Osteoblast (primary cell): ENCODE measurements at regions not wholly inside any gene's neighbourhood (a gene's known extent, or its start where the extent isn't known, plus 50 kb on each side); places are given as distances from the start of the nearest gene placed in this dataset.

Source experiments
- DNase-seq: peaks from one replicate; pipeline ENCODE4 v3.0.0; 2011; ENCODE audit warnings: low spot score, mixed read lengths; ENCODE audit not compliant: insufficient read length; ENCODE audit errors: missing footprints
- H2AFZ ChIP-seq: 2 replicates; pipeline ENCODE4 v1.6.0; 2011; ENCODE audit warnings: mild to moderate bottlenecking, low read length
- H3K27ac ChIP-seq: 2 replicates; pipeline ENCODE4 v1.5.1; 2011; ENCODE audit warnings: mild to moderate bottlenecking, low read depth, low read length, moderate library complexity
- H3K27me3 ChIP-seq: 2 replicates; pipeline ENCODE4 v1.6.0; 2012; ENCODE audit warnings: mild to moderate bottlenecking, control low read depth, inconsistent platforms, low read length, moderate library complexity; ENCODE audit not compliant: insufficient read depth
- H3K36me3 ChIP-seq: 2 replicates; pipeline ENCODE4 v1.5.1; 2011; ENCODE audit warnings: mild to moderate bottlenecking, low read length, control low read depth, moderate library complexity; ENCODE audit not compliant: insufficient read depth
- H3K4me1 ChIP-seq: 2 replicates; pipeline ENCODE4 v1.5.1; 2011; ENCODE audit warnings: mild to moderate bottlenecking, low read length, control low read depth, moderate library complexity; ENCODE audit not compliant: insufficient read depth
- H3K4me2 ChIP-seq: 2 replicates; pipeline ENCODE4 v1.6.0; 2011; ENCODE audit warnings: mild to moderate bottlenecking, low read length; ENCODE audit not compliant: insufficient read depth
- H3K4me3 ChIP-seq: fragments of 200-600 bp; sonication (generic); 3 replicates; pipeline ENCODE4 v1.5.1; 2012; ENCODE audit warnings: mild to moderate bottlenecking, low read length, inconsistent platforms; ENCODE audit not compliant: insufficient read depth
- H3K79me2 ChIP-seq: 2 replicates; pipeline ENCODE4 v1.6.0; 2012; ENCODE audit warnings: mild to moderate bottlenecking, low read length, control low read depth, inconsistent platforms; ENCODE audit not compliant: insufficient read depth
- H3K9me3 ChIP-seq: 2 replicates; pipeline ENCODE4 v1.5.1; 2011; ENCODE audit warnings: low read depth, low read length, control low read depth
- H4K20me1 ChIP-seq: 2 replicates; pipeline ENCODE4 v1.6.0; 2012; ENCODE audit warnings: mild to moderate bottlenecking, low read length, control low read depth; ENCODE audit not compliant: insufficient read depth
- CTCF ChIP-seq: IDR thresholded peaks from 2 replicates; pipeline ENCODE4 v1.5.1; 2011; ENCODE audit warnings: mild to moderate bottlenecking, low read depth, low read length, moderate library complexity; ENCODE audit errors: extremely low read depth

- no peak for TF ChIP-seq CTCF
- H4K20me1 ChIP-seq: no peaks in the 10 kb centered on the region
- H3K4me2 ChIP-seq: no peak overlapping the region
- DNase-seq: peak; percentile 15
- no peaks in the 10 kb centered on the region for H3K27me3 ChIP-seq
- H2AFZ ChIP-seq: no peak overlapping the region
- no peaks in the 10 kb centered on the region for H3K36me3 ChIP-seq
- H3K79me2 ChIP-seq: no peaks in the 10 kb centered on the region
- H3K4me1 ChIP-seq: no peaks in the 10 kb centered on the region
- no peak overlapping the region for H3K4me3 ChIP-seq
- no peak overlapping the region for H3K27ac ChIP-seq
- no peaks in the 10 kb centered on the region for H3K9me3 ChIP-seq
Measured at GRCh38 chr2:228417526-228417925, 236.0 kb upstream of the SPHKAP start.

- TF ChIP-seq CTCF: no peak
- no peaks in the 10 kb centered on the region for H3K4me1 ChIP-seq
- no peaks in the 10 kb centered on the region for H4K20me1 ChIP-seq
- no peaks in the 10 kb centered on the region for H3K36me3 ChIP-seq
- no peak overlapping the region for H3K4me2 ChIP-seq
- no peak for DNase-seq
- no peaks in the 10 kb centered on the region for H3K9me3 ChIP-seq
- H3K27ac ChIP-seq: no peak overlapping the region
- no peak overlapping the region for H2AFZ ChIP-seq
- H3K4me3 ChIP-seq: no peak overlapping the region
- H3K79me2 ChIP-seq: no peaks in the 10 kb centered on the region
- H3K27me3 ChIP-seq: no peaks in the 10 kb centered on the region
Measured at GRCh38 chr2:228410061-228410460, 228.6 kb upstream of the SPHKAP start.

DNA sequence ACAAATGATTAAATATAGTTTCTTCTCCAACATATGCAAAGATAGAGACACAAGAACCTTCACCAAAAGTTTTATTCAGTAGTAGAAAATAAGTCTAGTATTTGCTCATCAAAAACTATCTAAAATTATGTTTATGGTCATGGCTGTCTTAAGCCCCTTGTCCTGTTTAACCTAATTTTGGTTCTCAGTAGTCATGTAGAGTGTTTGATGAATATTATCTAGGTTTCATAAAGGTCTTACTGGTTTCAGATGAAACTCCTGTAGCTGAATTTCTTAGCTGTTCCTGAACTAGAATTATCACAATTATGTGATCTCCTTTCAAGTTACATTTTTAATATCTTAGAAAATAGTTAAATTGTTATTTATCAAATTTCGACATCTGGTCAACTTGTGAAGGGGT lies 228.0 kb upstream of the SPHKAP start:
- no peaks in the 10 kb centered on the region for H3K36me3 ChIP-seq
- no peaks in the 10 kb centered on the region for H3K9me3 ChIP-seq
- no peak overlapping the region for H3K4me3 ChIP-seq
- no peak overlapping the region for H3K27ac ChIP-seq
- H4K20me1 ChIP-seq: no peaks in the 10 kb centered on the region
- DNase-seq: no peak
- no peaks in the 10 kb centered on the region for H3K27me3 ChIP-seq
- H3K4me1 ChIP-seq: no peaks in the 10 kb centered on the region
- H2AFZ ChIP-seq: no peak overlapping the region
- no peaks in the 10 kb centered on the region for H3K79me2 ChIP-seq
- H3K4me2 ChIP-seq: no peak overlapping the region
- no peak for TF ChIP-seq CTCF

GRCh38 chr2:228408529-228409227 lies 227.2 kb upstream of the SPHKAP start:
- Histone ChIP-seq H3K27me3 (no peaks in the 10 kb centered on the region), H3K4me3 (no peak overlapping the region), H3K79me2 (no peaks in the 10 kb centered on the region), H4K20me1 (no peaks in the 10 kb centered on the region), H3K36me3 (no peaks in the 10 kb centered on the region), H3K9me3 (no peaks in the 10 kb centered on the region), H3K4me2 (no peak overlapping the region), H3K27ac (no peak overlapping the region), H3K4me1 (no peaks in the 10 kb centered on the region), H2AFZ (no peak overlapping the region)
- TF ChIP-seq CTCF: no peak
- DNase-seq: no peak
